ENCODE measurements at regions not wholly inside any gene's neighbourhood (a gene's known extent, or its start where the extent isn't known, plus 50 kb on each side); places are given as distances from the start of the nearest gene placed in this dataset.

DNA sequence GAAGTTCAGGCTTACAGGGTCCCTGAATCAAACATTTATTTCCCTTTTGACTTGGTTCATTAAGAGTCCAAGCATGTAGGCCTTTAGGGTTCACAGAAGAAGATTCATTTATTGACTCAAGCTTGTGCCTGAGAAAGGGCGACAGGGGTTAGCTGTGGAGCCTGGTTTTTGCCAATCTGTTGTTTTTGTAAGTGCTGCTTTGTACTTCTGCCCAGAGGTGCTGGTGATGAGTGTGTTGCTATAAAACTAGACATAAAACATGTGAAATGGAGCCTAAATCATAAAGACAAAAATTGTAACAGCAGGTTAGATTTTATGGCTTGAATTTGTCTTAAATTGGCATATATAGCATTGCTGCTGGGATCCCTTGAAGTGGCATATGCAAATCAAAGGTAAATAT lies 308.3 kb upstream of the UBE2E2 start:
- Histone ChIP-seq H3K4me1 (no peaks in the 10 kb centered on the region), H3K9me3 (no peaks in the 10 kb centered on the region), H3K27me3 (no peaks in the 10 kb centered on the region), H3K36me3 (no peaks in the 10 kb centered on the region), H3K27ac (no peak overlapping the region), H3K4me3 (no peak overlapping the region)
- intact Hi-C loops (cut with DNase I; ENCODE audit: low total_unique reads) = no loop called here
- TF ChIP-seq, protein P1, sequence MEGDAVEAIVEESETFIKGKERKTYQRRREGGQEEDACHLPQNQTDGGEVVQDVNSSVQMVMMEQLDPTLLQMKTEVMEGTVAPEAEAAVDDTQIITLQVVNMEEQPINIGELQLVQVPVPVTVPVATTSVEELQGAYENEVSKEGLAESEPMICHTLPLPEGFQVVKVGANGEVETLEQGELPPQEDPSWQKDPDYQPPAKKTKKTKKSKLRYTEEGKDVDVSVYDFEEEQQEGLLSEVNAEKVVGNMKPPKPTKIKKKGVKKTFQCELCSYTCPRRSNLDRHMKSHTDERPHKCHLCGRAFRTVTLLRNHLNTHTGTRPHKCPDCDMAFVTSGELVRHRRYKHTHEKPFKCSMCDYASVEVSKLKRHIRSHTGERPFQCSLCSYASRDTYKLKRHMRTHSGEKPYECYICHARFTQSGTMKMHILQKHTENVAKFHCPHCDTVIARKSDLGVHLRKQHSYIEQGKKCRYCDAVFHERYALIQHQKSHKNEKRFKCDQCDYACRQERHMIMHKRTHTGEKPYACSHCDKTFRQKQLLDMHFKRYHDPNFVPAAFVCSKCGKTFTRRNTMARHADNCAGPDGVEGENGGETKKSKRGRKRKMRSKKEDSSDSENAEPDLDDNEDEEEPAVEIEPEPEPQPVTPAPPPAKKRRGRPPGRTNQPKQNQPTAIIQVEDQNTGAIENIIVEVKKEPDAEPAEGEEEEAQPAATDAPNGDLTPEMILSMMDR (IDR thresholded peaks at IDR 0.05) = no peak
- no peak for DNase-seq

DNA sequence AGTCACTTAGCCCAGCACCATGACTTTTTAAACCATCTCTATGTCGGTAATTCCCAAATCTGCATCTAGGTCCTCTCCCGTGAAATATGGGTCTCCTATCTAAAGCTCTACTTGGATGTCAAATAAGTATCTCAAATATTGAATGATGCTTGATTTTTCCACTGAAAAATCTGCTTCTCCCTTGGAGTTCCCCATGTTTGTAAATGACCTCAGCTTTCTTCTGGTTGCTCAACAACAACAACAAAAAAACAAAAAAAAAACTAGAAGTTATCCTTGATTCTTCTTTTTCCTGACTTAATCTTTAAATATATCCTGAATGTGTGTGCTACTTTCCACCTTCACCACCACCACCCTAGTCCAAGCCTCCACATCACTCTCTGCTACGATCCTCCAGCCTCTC lies 307.5 kb upstream of the UBE2E2 start:
- Histone ChIP-seq H3K36me3 (no peaks in the 10 kb centered on the region), H3K27ac (no peak overlapping the region), H3K27me3 (no peaks in the 10 kb centered on the region), H3K9me3 (no peaks in the 10 kb centered on the region), H3K4me1 (no peaks in the 10 kb centered on the region), H3K4me3 (no peak overlapping the region)
- TF ChIP-seq, protein P1 (IDR thresholded peaks at IDR 0.05) = no peak
- intact Hi-C loops (cut with DNase I; ENCODE audit: low total_unique reads) = no loop called here
- no peak for DNase-seq

DNA sequence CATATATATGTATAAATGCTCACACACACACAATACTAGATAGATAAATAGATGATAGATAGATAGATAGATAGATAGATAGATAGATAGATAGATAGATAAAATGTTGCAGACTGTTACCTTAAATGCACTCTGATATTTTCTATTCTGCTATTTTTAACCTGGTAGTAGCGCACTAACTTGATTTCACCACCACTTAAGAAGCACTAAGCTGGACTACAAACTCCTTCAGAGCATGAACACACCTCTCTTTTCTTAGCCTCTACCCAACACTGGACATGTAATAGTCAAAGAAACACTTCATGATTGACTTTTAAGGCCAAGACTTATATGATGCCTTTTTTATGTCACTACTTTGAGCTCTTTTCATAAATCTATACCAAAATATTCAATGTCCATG lies 304.6 kb upstream of the UBE2E2 start:
- H3K4me3 ChIP-seq = no peak overlapping the region
- H3K9me3 ChIP-seq = peaks cover 0 to 4% (median 0%) of the 10 kb centered on the region in 3 donors
- DNase-seq = no peak
- TF ChIP-seq, protein P1 (IDR thresholded peaks at IDR 0.05) = no peak
- H3K36me3 ChIP-seq = no peaks in the 10 kb centered on the region
- H3K4me1 ChIP-seq = no peaks in the 10 kb centered on the region
- H3K27me3 ChIP-seq = no peaks in the 10 kb centered on the region
- intact Hi-C loops (cut with DNase I; ENCODE audit: low total_unique reads) = no loop called here
- H3K27ac ChIP-seq = no peak overlapping the region

DNA sequence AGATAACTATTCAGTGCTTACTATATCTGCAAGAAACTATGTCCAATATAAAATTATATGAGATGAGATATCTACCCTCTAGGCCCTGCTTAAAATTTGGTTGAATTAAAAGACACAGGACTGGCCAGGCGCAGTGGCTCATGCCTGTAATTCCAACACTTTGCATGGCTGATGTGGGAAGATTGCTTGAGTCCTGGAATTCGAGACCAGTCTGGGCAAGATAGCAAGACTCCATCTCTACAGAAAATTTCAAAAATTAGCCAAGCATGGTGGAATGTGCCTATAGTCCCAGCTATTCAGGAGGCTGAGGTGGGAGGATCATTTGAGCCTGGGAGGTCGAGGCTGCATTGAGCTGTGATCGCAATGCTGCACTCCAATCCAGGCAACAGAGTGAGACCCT lies 303.7 kb upstream of the UBE2E2 start:
- Histone ChIP-seq H3K4me3 (no peak overlapping the region), H3K4me1 (no peaks in the 10 kb centered on the region), H3K9me3 (peaks cover 0 to 4% (median 0%) of the 10 kb centered on the region in 3 donors), H3K27ac (no peak overlapping the region), H3K27me3 (no peaks in the 10 kb centered on the region), H3K36me3 (no peaks in the 10 kb centered on the region)
- TF ChIP-seq, protein P1 (IDR thresholded peaks at IDR 0.05) = no peak
- DNase-seq = no peak
- intact Hi-C loops (cut with DNase I; ENCODE audit: low total_unique reads) = no loop called here

DNA sequence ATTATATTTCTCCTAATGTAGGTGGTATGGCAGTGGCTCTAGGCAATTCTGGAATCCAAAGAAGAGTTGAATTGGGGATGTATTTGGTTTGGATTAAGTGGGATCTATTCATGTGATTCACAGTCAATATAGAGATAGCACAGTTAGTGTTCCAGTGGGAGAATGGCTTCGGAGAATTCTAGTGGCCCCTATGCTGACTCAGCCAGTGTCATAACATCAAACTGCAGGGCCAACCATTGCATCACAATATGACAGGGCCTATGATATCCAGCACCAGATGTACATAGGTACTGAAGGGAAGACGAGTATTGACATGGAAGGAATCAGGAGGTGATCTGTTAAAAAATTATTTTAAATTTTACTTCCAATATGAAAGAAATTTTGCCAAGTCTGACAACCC lies 302.8 kb upstream of the UBE2E2 start:
- Histone ChIP-seq H3K36me3 (no peaks in the 10 kb centered on the region), H3K27me3 (no peaks in the 10 kb centered on the region), H3K27ac (no peak overlapping the region), H3K9me3 (peaks cover 0 to 4% (median 0%) of the 10 kb centered on the region in 3 donors), H3K4me1 (no peaks in the 10 kb centered on the region), H3K4me3 (no peak overlapping the region)
- TF ChIP-seq, protein P1 (IDR thresholded peaks at IDR 0.05) = no peak
- DNase-seq = no peak
- intact Hi-C loops (cut with DNase I; ENCODE audit: low total_unique reads) = no loop called here

DNA sequence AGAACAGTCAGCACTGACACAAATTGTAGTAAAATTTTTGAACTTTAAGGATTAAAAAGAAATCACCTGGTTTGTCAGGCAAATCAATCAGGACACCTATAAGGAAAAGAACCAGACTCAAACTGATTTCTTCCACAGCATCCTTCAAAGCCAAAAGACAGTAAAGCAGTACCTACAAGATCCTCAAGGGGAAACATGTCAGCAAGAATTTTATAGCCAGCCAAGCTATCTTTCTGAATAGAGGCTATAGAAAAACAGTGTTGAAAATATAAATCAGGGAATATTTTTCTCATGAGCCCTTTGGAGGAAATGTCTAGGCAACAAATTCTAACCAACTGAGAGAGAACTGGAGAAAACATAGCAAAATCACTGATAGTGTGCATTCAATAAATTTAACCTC lies 301.4 kb upstream of the UBE2E2 start:
- H3K27me3 ChIP-seq = no peaks in the 10 kb centered on the region
- peaks cover 0 to 4% (median 0%) of the 10 kb centered on the region in 3 donors for H3K9me3 ChIP-seq
- H3K36me3 ChIP-seq = no peaks in the 10 kb centered on the region
- H3K4me3 ChIP-seq = no peak overlapping the region
- no peak for DNase-seq
- no peak overlapping the region for H3K27ac ChIP-seq
- TF ChIP-seq, protein P1 (IDR thresholded peaks at IDR 0.05) = no peak
- intact Hi-C loops (cut with DNase I; ENCODE audit: low total_unique reads) = no loop called here
- H3K4me1 ChIP-seq = no peaks in the 10 kb centered on the region

Data from tibial artery (tissue), 4 donors.